GM10248 (cell line): ENCODE measurements at regions not wholly inside any gene's neighbourhood (a gene's known extent, or its start where the extent isn't known, plus 50 kb on each side); places are given as distances from the start of the nearest gene placed in this dataset.

ENCODE experiments used
- CTCF ChIA-PET: fragments of 300-600 bp; sonication (Branson Sonifier 250); formaldehyde crosslinking; extraction: SDS; loops from one replicate; lab custom pipeline; 2021; ENCODE audit warnings: antibody characterized with exemption; lab: Yijun Ruan, JAX
- POLR2A ChIA-PET: fragments of 350-650 bp; sonication (Branson Sonifier 250); formaldehyde crosslinking; extraction: SDS; loops from one replicate; lab custom pipeline; 2020; ENCODE audit warnings: antibody characterized with exemption; lab: Yijun Ruan, JAX
- DNase-seq: peaks from one replicate; pipeline ENCODE4 v3.0.0; 2012; ENCODE audit errors: extremely low spot score
- TF ChIP-seq, protein P1 (sequence below): IDR thresholded peaks from 2 replicates; pipeline ENCODE4 v1.5.1; 2012; ENCODE audit warnings: mild to moderate bottlenecking, low read depth; ENCODE audit errors: extremely low read depth, missing control alignments, control extremely low read depth

- ChIA-PET CTCF (no interaction called here), POLR2A (no interaction called here)
- TF ChIP-seq, protein P1, sequence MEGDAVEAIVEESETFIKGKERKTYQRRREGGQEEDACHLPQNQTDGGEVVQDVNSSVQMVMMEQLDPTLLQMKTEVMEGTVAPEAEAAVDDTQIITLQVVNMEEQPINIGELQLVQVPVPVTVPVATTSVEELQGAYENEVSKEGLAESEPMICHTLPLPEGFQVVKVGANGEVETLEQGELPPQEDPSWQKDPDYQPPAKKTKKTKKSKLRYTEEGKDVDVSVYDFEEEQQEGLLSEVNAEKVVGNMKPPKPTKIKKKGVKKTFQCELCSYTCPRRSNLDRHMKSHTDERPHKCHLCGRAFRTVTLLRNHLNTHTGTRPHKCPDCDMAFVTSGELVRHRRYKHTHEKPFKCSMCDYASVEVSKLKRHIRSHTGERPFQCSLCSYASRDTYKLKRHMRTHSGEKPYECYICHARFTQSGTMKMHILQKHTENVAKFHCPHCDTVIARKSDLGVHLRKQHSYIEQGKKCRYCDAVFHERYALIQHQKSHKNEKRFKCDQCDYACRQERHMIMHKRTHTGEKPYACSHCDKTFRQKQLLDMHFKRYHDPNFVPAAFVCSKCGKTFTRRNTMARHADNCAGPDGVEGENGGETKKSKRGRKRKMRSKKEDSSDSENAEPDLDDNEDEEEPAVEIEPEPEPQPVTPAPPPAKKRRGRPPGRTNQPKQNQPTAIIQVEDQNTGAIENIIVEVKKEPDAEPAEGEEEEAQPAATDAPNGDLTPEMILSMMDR = no peak
- no peak for DNase-seq
Measured at GRCh38 chr16:59290718-59291117, 556.6 kb upstream of the GOT2 start.

GRCh38 chr16:59289151-59289550 is 555.0 kb upstream of the GOT2 start:
- POLR2A ChIA-PET = no interaction called here
- CTCF ChIA-PET = no interaction called here
- TF ChIP-seq, protein P1 = no peak
- DNase-seq = no peak

- POLR2A ChIA-PET = no interaction called here
- CTCF ChIA-PET = interaction anchor here (1.3 kb wide), 1 partner anchor 52 kb away, joined by 3 read pairs; no protein-coding TSS in a partner anchor
- TF ChIP-seq, protein P1 = no peak
- no peak for DNase-seq
Measured at GRCh38 chr16:59274141-59274540, 540.0 kb upstream of the GOT2 start.

- TF ChIP-seq, protein P1 = no peak
- ChIA-PET CTCF (no interaction called here), POLR2A (no interaction called here)
- no peak for DNase-seq
Measured at GRCh38 chr16:59263955-59264354, 529.8 kb upstream of the GOT2 start.

- ChIA-PET POLR2A (no interaction called here), CTCF (interaction anchor here (1.5 kb wide), 1 partner anchor 9 kb away, joined by 7 read pairs; no protein-coding TSS in a partner anchor)
- TF ChIP-seq, protein P1 = no peak
- no peak for DNase-seq
Measured at GRCh38 chr16:59260892-59261291, 526.8 kb upstream of the GOT2 start.

DNA sequence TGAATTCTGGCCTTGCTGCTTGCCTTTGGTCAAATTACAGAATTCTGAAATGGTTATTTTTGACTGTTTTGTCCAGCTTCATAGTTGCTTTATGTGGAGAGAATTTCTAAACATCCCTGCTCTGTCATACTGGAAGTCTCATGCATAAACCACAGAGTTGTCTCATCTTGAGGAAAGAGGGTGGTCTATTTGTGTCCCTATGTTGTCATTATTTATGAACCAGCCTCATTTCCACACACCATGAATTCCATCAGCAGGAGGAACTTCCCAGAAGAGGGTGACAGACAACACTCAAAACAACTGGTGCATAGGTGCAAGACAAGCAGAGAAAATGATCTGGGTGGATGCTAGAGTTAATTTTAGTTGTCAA is 525.8 kb upstream of the GOT2 start:
- POLR2A ChIA-PET = no interaction called here
- CTCF ChIA-PET = no interaction called here
- DNase-seq = no peak
- TF ChIP-seq, protein P1 = no peak

DNA sequence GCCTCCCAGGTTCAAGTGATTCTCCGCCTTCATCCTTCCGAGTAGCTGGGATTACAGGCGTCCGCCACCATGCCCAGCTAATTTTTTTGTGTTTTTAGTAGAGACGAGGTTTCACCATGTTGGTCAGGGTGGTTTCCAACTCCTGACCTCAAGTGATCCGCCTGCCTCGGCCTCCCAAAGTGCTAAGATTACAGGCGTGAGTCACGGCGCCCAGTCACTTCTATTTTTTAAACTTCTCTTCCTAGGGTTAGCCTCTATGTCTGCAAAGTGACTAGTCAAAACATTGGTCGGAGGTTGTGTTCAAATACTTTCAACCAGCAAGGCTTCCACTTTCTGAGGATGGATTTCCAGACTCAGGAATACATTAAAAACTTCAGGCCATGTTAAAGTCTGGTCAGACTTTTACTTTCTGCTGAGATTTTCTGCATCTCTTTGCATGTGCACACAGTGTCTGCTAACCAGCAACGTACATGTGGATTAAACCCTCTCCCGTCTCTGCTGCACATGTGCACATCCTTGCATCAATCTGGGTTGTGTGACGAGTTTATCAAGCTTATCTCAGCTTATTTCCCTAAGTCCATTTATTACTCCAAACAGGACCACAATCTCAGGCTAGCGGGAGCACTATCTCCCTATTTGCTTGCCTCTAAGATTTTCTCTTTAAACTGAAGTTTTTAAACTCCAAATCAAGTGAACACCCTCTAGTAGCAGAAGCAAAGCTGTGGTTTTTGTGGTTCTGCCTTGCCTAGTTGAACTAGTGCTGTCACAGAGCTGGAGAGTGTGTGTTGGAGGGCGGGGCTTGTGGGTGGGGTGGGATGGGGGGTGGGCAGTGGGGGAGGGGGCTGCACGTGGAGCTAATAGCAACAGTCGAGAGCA is 525.2 kb upstream of the GOT2 start:
- ChIA-PET POLR2A (no interaction called here), CTCF (no interaction called here)
- no peak for DNase-seq
- TF ChIP-seq, protein P1 = no peak
